Keratinocyte (primary cell): ENCODE measurements at regions not wholly inside any gene's neighbourhood (a gene's known extent, or its start where the extent isn't known, plus 50 kb on each side); places are given as distances from the start of the nearest gene placed in this dataset.

Source experiments
- CTCF ChIP-seq, 3 experiments: IDR thresholded peaks in 1 of 3; conservative IDR thresholded peaks in 1 of 3; optimal IDR thresholded peaks in 1 of 3; 2 replicates in 2 of 3; 3 replicates in 1 of 3; pipeline versions ENCODE3 to v1.5.1; 2011; ENCODE audit warnings: low read length in 3 of 3, mild to moderate bottlenecking in 3 of 3, moderate library complexity in 2 of 3, control low read depth in 1 of 3, inconsistent platforms in 1 of 3; ENCODE audit not compliant: insufficient read depth in 2 of 3; ENCODE audit errors: extremely low read depth in 1 of 3
- EZH2 ChIP-seq: IDR thresholded peaks from one replicate; pipeline ENCODE4 v1.6.1; 2012; ENCODE audit warnings: inconsistent platforms, mild to moderate bottlenecking, low read length, moderate library complexity

DNA sequence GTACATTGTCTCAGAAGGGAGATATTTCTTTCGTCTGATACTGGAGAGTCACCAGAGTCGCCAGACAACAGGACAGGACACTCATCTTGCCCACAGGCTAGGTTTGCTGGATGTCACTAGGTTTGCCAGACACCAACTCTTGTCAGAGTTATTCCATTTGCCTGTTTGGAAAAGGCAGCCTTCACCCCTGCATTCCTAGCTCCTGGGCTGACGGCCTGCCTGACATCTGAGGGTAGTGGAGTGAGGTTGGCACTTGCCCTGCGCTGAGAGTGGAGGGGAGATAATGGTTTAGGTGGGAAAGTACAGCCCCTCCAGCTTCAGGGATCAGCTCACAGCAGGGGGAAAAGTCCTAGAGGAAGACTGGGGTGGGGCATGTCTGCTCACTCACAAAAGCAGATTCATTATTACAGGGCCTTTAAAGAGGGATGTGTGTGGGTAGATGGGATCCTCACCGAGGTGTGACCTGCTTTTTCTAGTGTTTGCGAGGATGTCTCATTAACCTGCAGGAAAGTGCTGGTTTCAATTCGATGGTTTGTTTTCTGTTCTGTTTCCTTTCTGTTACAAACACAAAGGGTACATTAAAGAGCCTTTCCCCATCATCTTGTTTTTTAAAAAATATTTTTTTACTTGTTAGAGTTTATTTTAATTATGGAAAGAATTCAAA, 79.3 kb upstream of the TNS3 start:
- TF ChIP-seq CTCF (optimal IDR thresholded peaks at IDR 0.05 in 1 of 3, IDR thresholded peaks at IDR 0.05 in 1 of 3, conservative IDR thresholded peaks at IDR 0.05 in 1 of 3; ENCODE audit: extremely low read depth in 1 of 3, insufficient read depth in 2 of 3, low read length in 3 of 3) (no peak), EZH2 (no peak)
